ENCODE measurements at regions not wholly inside any gene's neighbourhood (a gene's known extent, or its start where the extent isn't known, plus 50 kb on each side); places are given as distances from the start of the nearest gene placed in this dataset.

GRCh38 chr14:51805541-51805940 is 54.9 kb upstream of the GNG2 start:
- no peak for TF ChIP-seq CTCF (IDR thresholded peaks at IDR 0.05)
- no peak for TF ChIP-seq SMC3 (IDR thresholded peaks at IDR 0.05; ENCODE audit: low read depth, low read length)
- no peak for TF ChIP-seq EP300 (IDR thresholded peaks at IDR 0.05; ENCODE audit: borderline replicate concordance in 1 of 2, low read depth in 1 of 2, low read length in 1 of 2)
- TF ChIP-seq, protein P1, sequence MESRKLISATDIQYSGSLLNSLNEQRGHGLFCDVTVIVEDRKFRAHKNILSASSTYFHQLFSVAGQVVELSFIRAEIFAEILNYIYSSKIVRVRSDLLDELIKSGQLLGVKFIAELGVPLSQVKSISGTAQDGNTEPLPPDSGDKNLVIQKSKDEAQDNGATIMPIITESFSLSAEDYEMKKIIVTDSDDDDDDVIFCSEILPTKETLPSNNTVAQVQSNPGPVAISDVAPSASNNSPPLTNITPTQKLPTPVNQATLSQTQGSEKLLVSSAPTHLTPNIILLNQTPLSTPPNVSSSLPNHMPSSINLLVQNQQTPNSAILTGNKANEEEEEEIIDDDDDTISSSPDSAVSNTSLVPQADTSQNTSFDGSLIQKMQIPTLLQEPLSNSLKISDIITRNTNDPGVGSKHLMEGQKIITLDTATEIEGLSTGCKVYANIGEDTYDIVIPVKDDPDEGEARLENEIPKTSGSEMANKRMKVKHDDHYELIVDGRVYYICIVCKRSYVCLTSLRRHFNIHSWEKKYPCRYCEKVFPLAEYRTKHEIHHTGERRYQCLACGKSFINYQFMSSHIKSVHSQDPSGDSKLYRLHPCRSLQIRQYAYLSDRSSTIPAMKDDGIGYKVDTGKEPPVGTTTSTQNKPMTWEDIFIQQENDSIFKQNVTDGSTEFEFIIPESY (IDR thresholded peaks at IDR 0.05; ENCODE audit: borderline replicate concordance, low read depth): no peak
- no peak for TF ChIP-seq REST (IDR thresholded peaks at IDR 0.05; ENCODE audit: low read depth, low read length)
